ENCODE measurements at regions not wholly inside any gene's neighbourhood (a gene's known extent, or its start where the extent isn't known, plus 50 kb on each side); places are given as distances from the start of the nearest gene placed in this dataset.
"Not testable (repeated sequence)": the region's sequence is repeated elsewhere in the genome, so short reads cannot be mapped to it uniquely, and the experiment has no call there.

GRCh38 chr3:4158329-4158728 lies 144.8 kb upstream of the SETMAR start:
- no peak for DNase-seq

GRCh38 chr3:4162096-4162495 lies 141.1 kb upstream of the SETMAR start:
- no peak for DNase-seq

GRCh38 chr3:4163011-4163410 lies 140.2 kb upstream of the SETMAR start:
- no peak for DNase-seq

- no peak for DNase-seq
Observed at GRCh38 chr3:4166540-4166939, 136.6 kb upstream of the SETMAR start.

- not testable (repeated sequence) for DNase-seq
Observed at GRCh38 chr3:4167230-4167629, 135.9 kb upstream of the SETMAR start.

GRCh38 chr3:4174791-4175190 lies 128.4 kb upstream of the SETMAR start:
- DNase-seq: no peak

- DNase-seq: no peak
Observed at GRCh38 chr3:4191971-4192370, 111.2 kb upstream of the SETMAR start.

- no peak for DNase-seq
Observed at GRCh38 chr3:4195006-4195405, 108.2 kb upstream of the SETMAR start.

- DNase-seq: no peak
Observed at GRCh38 chr3:4196506-4197147, 106.5 kb upstream of the SETMAR start.

GRCh38 chr3:4197670-4198069 lies 105.5 kb upstream of the SETMAR start:
- no peak for DNase-seq

GRCh38 chr3:4198491-4198890 lies 104.7 kb upstream of the SETMAR start:
- DNase-seq: no peak

- DNase-seq: not testable (repeated sequence)
Observed at GRCh38 chr3:4204776-4205175, 98.4 kb upstream of the SETMAR start.

GRCh38 chr3:4207672-4208071 lies 95.5 kb upstream of the SETMAR start:
- no peak for DNase-seq

- DNase-seq: no peak
Observed at GRCh38 chr3:4208556-4208955, 94.6 kb upstream of the SETMAR start.

- DNase-seq: no peak
Observed at GRCh38 chr3:4211610-4212009, 91.6 kb upstream of the SETMAR start.

GRCh38 chr3:4213420-4213819 lies 89.7 kb upstream of the SETMAR start:
- not testable (repeated sequence) for DNase-seq

GRCh38 chr3:4216974-4217373 lies 86.2 kb upstream of the SETMAR start:
- DNase-seq: not testable (repeated sequence)

GRCh38 chr3:4218456-4219226 lies 84.5 kb upstream of the SETMAR start:
- DNase-seq: no peak

GRCh38 chr3:4219227-4219568 lies 84.0 kb upstream of the SETMAR start:
- no peak for DNase-seq

- no peak for DNase-seq
Observed at GRCh38 chr3:4220065-4220464, 83.1 kb upstream of the SETMAR start.

- no peak for DNase-seq
Observed at GRCh38 chr3:4222574-4223175, 80.5 kb upstream of the SETMAR start.

GRCh38 chr3:4223777-4224176 lies 79.4 kb upstream of the SETMAR start:
- DNase-seq: no peak

GRCh38 chr3:4224331-4224730 lies 78.8 kb upstream of the SETMAR start:
- no peak for DNase-seq

- DNase-seq: no peak
Observed at GRCh38 chr3:4225005-4225471, 78.1 kb upstream of the SETMAR start.

Data from SHP77 treated with DMSO at 0.1 percent for 48 hours (cell line).